ENCODE measurements at regions not wholly inside any gene's neighbourhood (a gene's known extent, or its start where the extent isn't known, plus 50 kb on each side); places are given as distances from the start of the nearest gene placed in this dataset.

DNA sequence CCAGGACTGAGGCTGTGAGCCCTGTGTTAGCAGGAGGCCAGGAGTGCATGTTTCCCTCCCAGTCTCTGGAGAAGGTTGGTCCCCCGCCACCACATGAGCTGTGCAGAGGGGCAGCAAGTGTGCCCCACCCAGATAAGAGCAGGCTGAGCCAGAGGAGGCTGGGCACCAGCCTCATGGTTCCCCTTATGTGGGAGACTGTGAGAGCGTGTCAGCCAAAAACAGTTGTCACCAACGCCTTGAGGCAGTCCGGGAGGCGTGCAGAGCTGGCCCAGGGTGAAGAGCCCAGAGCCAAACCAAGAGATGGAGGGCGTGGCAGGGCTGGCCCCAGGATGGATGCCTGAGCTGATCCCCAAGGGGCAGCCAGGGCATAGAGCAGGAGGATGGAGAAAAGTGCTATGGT lies 128.7 kb upstream of the GLI2 start:
- TF ChIP-seq, protein P1, sequence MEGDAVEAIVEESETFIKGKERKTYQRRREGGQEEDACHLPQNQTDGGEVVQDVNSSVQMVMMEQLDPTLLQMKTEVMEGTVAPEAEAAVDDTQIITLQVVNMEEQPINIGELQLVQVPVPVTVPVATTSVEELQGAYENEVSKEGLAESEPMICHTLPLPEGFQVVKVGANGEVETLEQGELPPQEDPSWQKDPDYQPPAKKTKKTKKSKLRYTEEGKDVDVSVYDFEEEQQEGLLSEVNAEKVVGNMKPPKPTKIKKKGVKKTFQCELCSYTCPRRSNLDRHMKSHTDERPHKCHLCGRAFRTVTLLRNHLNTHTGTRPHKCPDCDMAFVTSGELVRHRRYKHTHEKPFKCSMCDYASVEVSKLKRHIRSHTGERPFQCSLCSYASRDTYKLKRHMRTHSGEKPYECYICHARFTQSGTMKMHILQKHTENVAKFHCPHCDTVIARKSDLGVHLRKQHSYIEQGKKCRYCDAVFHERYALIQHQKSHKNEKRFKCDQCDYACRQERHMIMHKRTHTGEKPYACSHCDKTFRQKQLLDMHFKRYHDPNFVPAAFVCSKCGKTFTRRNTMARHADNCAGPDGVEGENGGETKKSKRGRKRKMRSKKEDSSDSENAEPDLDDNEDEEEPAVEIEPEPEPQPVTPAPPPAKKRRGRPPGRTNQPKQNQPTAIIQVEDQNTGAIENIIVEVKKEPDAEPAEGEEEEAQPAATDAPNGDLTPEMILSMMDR (conservative IDR thresholded peaks at IDR 0.05 in 1 of 2, IDR thresholded peaks at IDR 0.05 in 1 of 2; ENCODE audit: low read depth in 1 of 2, low read length in 2 of 2), result no peak
- no peak for TF ChIP-seq EZH2 (IDR thresholded peaks at IDR 0.05; ENCODE audit: low read length, missing control alignments)
